Loucy (cell line): ENCODE measurements at regions not wholly inside any gene's neighbourhood (a gene's known extent, or its start where the extent isn't known, plus 50 kb on each side); places are given as distances from the start of the nearest gene placed in this dataset.

Experiments
- EZH2phosphoT487 ChIP-seq: fragments of 200-600 bp; IDR thresholded peaks from 2 replicates; pipeline ENCODE4 v1.6.1; 2018; ENCODE audit warnings: antibody characterized with exemption, mild to moderate bottlenecking, moderate library complexity, borderline replicate concordance
- TF ChIP-seq, protein P1 (sequence below): fragments of 200-600 bp; sonication (generic); conservative IDR thresholded peaks from 2 replicates; pipeline ENCODE4 v1.5.1; 2014; ENCODE audit warnings: mild to moderate bottlenecking, antibody characterized with exemption, low read length

DNA sequence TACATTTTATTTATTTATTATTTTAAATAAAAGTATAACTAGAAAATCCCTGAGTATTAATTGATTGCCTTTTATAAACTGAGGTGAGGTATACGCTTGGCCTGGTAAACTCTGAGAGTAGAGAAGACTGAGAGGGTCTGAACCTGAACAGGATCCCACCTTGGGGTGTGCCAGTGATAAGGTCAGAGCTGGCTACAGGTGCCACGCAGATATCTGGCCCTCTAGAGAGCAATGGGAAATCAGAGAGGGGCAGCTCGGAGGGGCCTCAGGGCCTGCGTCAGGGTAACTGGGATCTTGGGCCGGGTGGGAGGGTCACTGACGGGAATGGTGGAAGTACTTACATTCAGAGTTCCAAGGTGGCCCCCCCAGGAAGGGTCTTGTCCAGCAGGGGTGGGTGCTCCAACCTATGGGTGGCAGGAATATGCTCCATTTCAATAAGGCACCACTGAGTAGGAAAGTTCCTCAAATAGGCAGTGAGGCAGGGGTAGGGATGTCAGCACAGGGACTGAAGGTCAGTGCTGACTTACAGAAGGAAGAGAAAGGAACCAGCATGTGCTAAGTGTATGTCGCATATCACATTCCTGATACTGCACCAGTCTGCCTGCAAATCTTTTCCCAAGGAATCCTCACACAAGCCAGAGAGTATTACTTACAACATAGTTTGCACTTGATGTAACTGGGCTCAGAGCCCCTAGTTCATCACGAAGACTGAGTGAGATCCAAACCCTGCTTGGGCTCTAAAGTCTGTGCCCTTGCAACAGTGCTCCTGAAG is 706.0 kb upstream of the RAB6C start:
- TF ChIP-seq, protein P1, sequence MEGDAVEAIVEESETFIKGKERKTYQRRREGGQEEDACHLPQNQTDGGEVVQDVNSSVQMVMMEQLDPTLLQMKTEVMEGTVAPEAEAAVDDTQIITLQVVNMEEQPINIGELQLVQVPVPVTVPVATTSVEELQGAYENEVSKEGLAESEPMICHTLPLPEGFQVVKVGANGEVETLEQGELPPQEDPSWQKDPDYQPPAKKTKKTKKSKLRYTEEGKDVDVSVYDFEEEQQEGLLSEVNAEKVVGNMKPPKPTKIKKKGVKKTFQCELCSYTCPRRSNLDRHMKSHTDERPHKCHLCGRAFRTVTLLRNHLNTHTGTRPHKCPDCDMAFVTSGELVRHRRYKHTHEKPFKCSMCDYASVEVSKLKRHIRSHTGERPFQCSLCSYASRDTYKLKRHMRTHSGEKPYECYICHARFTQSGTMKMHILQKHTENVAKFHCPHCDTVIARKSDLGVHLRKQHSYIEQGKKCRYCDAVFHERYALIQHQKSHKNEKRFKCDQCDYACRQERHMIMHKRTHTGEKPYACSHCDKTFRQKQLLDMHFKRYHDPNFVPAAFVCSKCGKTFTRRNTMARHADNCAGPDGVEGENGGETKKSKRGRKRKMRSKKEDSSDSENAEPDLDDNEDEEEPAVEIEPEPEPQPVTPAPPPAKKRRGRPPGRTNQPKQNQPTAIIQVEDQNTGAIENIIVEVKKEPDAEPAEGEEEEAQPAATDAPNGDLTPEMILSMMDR = no peak
- TF ChIP-seq EZH2phosphoT487 = no peak
